HCEC 1CT (cell line): ENCODE measurements at regions not wholly inside any gene's neighbourhood (a gene's known extent, or its start where the extent isn't known, plus 50 kb on each side); places are given as distances from the start of the nearest gene placed in this dataset.

Source experiments
- DNase-seq: peaks from one replicate; pipeline ENCODE4 v3.0.0-alpha.2; 2017

- DNase-seq, result no peak
These were observed 57.9 kb downstream of the FBXO2 start for GRCh38 chr1:11596295-11596694.

- DNase-seq, result no peak
These were observed 58.9 kb downstream of the FBXO2 start for GRCh38 chr1:11595285-11595684.

DNA sequence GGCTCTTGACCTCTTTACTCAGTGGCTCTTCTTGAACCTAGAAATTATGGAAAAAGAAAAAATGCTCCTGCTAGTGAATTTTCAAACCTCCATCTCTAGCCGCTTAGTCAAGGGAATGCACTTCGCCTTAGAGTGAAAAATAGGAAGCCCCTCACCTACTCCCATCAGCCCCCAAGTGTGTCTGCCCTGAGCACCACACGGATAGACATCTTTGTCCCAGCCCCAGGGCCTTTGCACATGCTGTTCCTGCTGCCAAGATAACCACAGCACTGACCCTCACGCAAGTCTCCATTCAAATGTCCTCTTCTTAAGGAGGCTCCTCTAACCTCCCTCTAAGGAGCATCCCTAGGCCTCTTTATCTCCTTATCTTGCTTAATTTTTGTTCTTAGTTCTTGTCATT is 59.6 kb downstream of the FBXO2 start:
- DNase-seq, result no peak

DNA sequence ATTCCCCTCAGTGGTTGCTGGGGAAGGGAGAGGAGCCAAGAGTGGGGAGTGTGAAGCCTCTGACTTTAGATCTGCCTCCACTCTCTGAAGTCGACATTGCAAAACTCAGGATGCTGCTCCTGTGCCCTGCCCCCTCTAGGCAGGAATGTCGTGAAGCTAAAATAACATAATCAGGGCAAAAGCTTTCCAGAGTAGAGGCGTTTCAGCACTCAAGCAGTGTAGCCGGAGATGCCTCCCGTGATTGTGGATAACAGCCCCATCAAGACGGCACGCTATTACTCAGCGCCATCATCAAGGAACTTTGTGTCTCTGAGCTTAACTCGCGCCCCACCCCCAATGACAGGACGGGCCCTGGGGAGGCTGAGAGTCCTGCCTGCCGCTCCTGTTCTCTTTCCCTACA is 60.0 kb downstream of the FBXO2 start:
- DNase-seq, result peak; percentile 29

GRCh38 chr1:11592752-11593151 is 61.5 kb downstream of the FBXO2 start:
- DNase-seq, result no peak

DNA sequence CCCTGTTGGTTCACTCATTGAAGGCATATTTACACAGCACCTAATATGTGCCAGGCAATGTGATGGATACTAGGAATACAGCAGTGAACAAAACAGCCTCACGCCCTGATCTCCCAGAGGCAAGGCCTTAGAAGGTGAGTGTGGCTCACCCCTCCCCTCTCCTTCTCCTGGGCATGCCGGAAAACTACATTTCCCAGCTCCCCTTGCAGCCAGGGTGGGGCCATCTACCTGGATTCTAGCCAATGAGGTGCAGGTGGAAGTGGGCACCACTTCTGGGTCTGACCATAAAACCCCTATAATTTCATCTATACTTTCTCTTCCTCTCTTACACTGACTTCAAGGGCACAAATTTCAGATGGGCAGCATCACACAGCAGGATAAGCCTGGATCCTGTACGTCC is 63.8 kb downstream of the FBXO2 start:
- DNase-seq, result no peak
